Stromal cell of bone marrow (primary cell): ENCODE measurements at regions not wholly inside any gene's neighbourhood (a gene's known extent, or its start where the extent isn't known, plus 50 kb on each side); places are given as distances from the start of the nearest gene placed in this dataset.

Experiments used
- DNase-seq: peaks from one replicate; pipeline ENCODE4 v3.0.0-alpha.2; 2012; ENCODE audit warnings: low read depth

DNA sequence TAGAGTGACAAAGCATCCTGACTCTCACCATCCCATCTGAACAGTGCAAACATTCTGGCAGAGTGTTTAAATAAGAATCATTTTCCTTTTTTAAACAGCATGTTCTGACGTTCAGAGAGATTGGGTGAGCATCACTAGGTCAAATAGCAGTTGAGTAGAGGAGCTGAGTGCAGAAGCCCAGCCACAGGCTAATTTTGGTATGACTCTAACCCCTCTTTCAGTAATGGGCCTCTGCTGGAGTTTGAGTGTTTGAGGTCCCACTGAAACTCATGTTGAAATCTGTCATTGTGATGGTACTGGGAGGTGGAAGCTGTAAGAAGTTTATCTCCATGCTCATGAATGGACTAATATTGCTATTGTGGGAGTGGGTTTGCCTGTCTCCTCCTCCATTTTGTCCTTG, 194.4 kb downstream of the SALL1 start:
- no peak for DNase-seq

DNA sequence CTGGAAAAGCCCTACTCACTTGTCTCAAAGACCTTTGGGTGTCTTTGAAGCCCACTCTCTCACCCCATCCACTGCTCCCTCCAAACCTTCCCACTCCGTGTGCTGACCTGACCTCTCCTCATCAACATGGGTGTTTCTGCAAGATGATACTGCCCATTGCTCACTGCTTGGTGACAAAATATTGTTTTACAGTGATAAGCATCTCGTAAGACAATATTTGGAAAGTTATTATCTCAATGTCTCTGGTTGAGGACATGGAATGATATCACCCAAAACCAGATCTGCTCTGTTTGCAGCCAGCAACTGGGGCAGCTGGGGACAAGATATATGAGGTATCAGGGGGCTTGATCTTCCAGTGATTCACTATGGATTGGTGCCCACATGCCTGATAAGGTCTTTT, 195.8 kb downstream of the SALL1 start:
- no peak for DNase-seq

DNA sequence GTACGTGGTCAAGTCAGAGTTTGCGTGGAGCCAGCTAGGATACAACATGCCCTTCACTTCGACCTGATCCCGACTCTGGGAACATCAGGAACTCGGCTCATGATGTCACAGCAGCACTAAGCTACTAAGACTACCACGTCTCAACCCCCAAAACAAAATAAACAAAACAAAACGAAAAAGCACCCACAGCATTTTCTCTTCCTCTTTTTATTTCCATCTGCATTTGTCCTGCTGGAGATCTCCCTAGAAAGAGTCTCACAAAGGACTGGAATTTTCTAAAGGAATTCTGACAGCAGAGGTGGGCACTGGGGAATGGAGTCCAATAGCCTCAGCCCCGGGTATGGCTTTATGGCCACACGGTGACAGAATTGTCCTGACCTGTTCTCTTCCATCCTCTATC, 196.6 kb downstream of the SALL1 start:
- no peak for DNase-seq

- DNase-seq, result no peak
Measured at GRCh38 chr16:50953290-50953689, 197.8 kb downstream of the SALL1 start.

DNA sequence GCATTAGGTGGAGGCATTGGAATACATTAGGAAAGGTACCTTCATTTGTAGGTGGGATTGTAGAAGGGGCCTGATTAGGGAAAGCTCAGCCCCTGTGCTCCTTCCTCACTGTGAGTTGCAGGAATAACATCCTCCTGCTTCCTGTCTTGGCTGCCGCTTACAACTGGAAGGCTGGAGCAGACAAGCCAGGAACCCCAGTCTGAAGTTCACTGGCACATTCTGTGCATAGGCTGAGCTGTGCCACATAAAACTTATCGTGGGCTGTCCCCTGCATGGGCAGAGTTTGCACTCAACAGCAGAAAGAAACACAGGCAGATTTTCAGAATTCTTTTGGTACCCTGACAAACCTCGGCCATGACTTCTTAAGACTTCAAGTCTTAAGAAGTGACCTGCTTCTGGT, 200.1 kb downstream of the SALL1 start:
- no peak for DNase-seq

DNA sequence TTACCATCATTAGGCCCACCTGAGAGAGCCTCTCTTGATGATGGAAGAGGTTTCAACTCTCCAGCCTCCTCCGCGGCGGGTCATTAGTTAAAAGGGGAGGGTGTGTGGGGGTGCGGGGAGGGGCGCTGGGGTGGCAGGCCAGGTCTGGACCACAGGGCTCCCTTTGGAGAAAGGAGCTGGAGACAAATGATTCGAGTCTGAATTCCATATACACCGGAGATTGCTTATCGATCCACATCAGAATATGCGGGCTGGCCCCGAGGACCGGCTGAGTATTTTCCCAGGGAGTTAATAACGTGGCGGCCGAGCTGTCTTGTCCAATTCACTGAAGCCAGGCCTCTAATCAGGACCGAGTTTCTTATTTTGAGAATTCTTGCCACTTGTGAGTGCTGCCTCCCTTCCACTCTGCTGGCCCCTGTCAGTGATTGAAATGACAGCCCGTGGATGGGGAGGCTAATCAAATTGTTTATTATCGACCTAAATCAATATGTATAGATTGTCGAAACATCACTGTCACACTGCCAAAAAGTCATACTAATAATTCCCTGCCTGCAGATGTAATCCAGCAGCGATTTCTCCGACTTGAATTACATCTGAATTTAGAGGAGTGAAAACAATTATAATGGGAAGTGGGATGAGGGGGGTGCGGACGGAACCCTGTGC, 202.7 kb downstream of the SALL1 start:
- no peak for DNase-seq

DNA sequence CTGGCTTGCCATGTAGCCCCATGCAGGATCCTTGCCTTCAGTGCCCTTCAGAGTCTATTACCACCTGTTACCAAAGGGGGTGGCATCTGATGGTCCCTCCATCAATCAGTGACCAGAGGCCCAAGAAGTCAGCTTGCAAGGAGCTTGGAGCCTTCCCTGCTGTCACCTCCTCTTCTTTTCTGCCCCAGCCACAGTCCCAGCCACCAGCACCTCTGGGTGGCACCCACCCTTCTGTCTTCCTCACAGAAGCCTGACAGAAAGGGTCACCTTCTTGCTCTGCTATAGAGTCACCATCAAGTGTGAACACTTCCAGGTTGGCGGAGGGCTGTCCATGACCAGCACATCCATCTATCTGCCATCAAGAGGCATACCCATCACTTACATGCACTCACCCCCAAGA, 203.2 kb downstream of the SALL1 start:
- DNase-seq, result no peak

- no peak for DNase-seq
Measured at GRCh38 chr16:50946606-50947005, 204.5 kb downstream of the SALL1 start.

DNA sequence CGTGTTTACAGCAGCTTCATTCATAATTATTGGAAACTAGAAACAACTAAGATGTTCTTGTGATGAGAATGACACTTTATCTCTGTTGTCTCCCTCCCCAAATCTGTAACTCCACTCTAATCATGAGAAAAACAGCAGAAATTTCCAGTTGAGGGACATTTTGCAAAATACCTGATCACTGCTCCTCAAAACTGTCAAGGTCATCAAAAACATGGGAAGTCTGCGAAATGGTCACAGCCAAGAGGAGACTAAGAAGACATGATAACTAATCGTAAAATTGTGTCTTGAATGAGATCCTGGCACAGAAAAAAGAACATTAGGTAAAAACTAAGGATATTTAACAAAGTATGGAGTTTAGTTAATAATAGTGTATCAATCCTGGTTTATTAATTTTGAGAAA, 204.2 kb downstream of the CYLD start:
- DNase-seq, result no peak

DNA sequence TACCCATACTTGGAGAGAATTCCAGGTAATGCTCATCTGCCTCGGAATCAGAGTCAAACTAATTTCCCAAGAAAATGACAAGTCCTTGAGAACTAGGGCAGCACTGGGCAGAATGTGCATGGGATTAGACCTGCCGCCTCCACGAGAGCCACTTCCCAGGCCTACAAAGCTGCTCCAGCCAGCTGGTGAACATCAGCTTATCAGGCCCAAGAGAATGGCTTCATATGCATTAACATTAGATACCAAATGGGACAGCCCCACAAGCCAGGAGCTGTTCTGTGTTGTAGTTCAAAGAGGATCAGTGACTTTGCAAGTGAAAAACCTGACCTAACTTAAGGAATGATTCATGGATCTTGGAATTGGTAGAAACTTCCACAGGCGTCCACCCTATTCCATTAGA, 203.3 kb downstream of the CYLD start:
- no peak for DNase-seq

- no peak for DNase-seq
Measured at GRCh38 chr16:50944436-50944835, 202.6 kb downstream of the CYLD start.

GRCh38 chr16:50944033-50944432, 202.1 kb downstream of the CYLD start:
- DNase-seq, result no peak

DNA sequence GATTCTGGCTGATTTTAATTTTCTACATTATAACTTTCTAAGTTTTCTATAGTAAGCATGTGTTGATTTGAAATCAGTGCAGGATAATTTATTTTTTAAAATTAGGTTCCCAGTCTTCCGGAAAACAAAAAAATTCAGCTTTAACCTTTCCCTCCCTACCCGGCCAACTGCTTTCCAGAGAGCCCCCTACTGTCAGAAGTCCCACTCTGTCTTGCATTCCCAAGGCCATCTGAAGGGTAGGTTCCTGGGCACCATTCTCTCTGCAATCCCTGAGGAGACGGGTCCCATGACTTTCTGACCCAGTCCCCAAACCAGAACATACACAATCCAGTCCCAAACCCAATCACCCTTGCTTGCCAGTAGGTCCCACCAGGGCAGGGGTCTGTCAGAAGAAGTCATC, 200.3 kb downstream of the CYLD start:
- DNase-seq, result no peak

GRCh38 chr16:50941681-50942080, 199.8 kb downstream of the CYLD start:
- no peak for DNase-seq

GRCh38 chr16:50940275-50940854, 198.5 kb downstream of the CYLD start:
- DNase-seq, result no peak

GRCh38 chr16:50939356-50939755, 197.5 kb downstream of the CYLD start:
- DNase-seq, result no peak

DNA sequence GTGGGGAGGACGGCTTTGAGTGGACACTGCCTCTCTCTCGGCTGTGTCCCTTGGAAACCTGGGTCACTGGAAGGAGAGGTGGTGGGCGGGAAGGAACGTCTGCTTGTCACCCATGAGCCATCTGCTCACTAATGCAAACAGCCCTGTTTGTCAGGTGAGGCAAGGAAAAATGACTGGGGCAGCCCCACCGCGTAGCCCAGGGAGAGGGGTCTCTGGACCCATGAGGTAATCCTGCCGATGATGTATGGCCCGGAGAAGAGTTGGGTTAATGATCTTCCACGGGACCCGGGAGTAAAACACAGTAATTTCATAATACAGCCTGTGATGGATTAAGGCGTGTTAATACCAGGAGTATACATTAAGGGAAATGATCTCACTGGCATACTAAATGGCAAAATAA, 197.0 kb downstream of the CYLD start:
- no peak for DNase-seq

DNA sequence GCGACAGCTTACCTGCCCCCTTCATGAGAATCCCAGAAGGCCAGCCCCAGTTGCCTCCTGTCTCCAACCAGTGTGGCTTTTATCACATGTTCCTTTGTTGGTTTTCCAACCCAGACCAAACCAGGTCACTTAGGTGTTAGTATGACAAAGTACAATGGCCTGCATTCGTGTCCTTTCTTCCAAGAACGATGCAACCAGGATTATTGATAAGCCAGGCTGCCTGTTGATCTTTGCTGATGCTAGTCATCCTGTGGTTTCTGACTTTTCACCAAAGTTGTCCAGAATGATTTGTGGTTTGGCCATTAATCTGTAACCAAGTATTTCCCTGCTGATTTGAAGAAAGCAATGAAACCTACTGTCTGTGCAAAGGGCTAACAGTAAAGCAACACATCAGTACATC, 191.4 kb downstream of the CYLD start:
- no peak for DNase-seq

- DNase-seq, result no peak
Measured at GRCh38 chr16:50932348-50932935, 190.6 kb downstream of the CYLD start.

DNA sequence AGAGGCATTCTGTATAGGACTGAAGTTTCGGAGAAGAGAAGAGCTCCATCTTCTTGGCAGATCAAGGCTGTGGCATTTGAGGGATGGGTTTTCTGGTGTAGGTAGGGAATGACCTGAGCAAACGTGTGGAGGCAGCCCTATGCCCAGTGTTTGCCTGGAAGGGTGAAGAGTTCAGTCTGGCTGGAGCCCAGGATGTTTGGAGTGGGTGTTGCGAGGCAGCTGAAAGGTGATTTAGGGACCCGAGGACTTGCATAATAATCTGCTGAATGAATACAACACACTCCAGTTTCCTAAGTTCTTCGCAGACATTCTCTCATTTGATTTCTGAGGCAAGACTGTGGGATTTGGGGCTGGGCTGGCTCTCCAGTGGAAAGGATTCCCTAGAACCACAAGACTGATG, 186.2 kb downstream of the CYLD start:
- DNase-seq, result no peak

GRCh38 chr16:50925758-50926357, 184.0 kb downstream of the CYLD start:
- peak; percentile 1 for DNase-seq

DNA sequence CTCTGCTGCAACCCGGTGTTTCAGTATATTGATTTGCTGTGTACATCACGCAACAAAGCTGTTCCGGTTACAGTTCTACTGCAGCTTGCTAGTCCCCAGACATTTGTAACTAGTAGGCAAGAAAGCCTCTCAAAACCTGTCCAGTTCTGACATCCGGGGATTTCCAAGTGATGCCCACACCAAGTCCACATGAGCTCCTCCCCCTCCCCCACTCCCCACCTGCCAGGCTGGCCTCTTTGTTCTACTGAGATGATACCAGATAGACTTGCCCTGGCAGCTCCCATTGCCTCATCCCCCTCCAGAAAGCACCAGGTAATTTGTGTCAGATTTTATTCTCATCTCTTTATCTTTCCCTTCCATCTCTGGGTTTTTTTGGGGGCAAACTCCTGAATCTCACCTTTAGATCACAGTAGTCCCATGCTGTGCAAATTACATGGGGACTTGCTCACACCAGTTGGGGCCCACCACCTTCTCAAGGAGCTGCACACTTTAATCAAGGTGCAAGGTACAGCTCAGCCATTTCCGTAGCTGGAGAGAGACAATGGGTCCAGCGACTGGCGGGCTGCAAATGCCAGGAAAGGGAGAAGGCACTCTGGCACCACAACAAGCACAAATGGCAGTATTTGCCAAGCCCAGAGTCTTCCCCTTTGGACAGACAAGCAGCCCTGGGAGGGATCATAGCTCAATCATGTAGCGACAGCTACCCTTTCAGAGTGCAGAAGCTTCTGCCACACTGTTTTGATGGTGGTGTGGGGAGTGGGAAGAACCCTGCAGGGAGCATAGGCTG, 183.1 kb downstream of the CYLD start:
- DNase-seq, result no peak
